Activated CD8-positive, alpha-beta memory T cell treated with anti-CD3 and anti-CD28 coated beads, Interleukin-2, amount 10 ng/mL, durations not matched to agents 7 days and 5 days (primary cell): ENCODE measurements at regions not wholly inside any gene's neighbourhood (a gene's known extent, or its start where the extent isn't known, plus 50 kb on each side); places are given as distances from the start of the nearest gene placed in this dataset.

Experiments used
- ATAC-seq: fragments of 150-1000 bp; cut with Tn5 transposase; one replicate; pipeline ENCODE4 v1.10.0; 2021; ENCODE audit warnings: moderate library complexity
- CTCF ChIA-PET: fragments of 350-600 bp; sonication (Branson Sonifier 250); formaldehyde crosslinking; loops from one replicate; lab custom pipeline; 2021; ENCODE audit warnings: antibody characterized with exemption; lab: Charles Lee
- DNase-seq: peaks from one replicate; pipeline ENCODE4 v3.0.0-alpha.2; 2020
- H3K27ac Mint-ChIP-seq: one replicate; pipeline ENCODE4 v1.8.0; 2021; ENCODE audit warnings: mild to moderate bottlenecking, mixed read lengths
- H3K27me3 Mint-ChIP-seq: one replicate; pipeline ENCODE4 v1.8.0; 2021; ENCODE audit warnings: mixed read lengths
- H3K36me3 Mint-ChIP-seq: one replicate; pipeline ENCODE4 v1.8.0; 2021; ENCODE audit warnings: mild to moderate bottlenecking, mixed read lengths
- H3K4me1 Mint-ChIP-seq: one replicate; pipeline ENCODE4 v1.8.0; 2021; ENCODE audit warnings: mixed read lengths
- H3K4me3 Mint-ChIP-seq: one replicate; pipeline ENCODE4 v1.8.0; 2021; ENCODE audit warnings: mild to moderate bottlenecking, moderate library complexity, mixed read lengths
- H3K9me3 Mint-ChIP-seq: one replicate; pipeline ENCODE4 v1.8.0; 2022; ENCODE audit warnings: low read depth, mixed read lengths

GRCh38 chr3:162842549-162843216 lies 1346.1 kb downstream of the OTOL1 start:
- Mint-ChIP-seq H3K27me3 (no peaks in the 10 kb centered on the region), H3K9me3 (peaks cover 3% of the 10 kb centered on the region), H3K36me3 (no peaks in the 10 kb centered on the region), H3K4me1 (no peaks in the 10 kb centered on the region), H3K4me3 (no peak overlapping the region), H3K27ac (no peak overlapping the region)
- CTCF ChIA-PET: no interaction called here
- no peak for ATAC-seq
- DNase-seq: no peak

- Mint-ChIP-seq H3K4me1 (no peaks in the 10 kb centered on the region), H3K9me3 (peaks cover 6% of the 10 kb centered on the region), H3K36me3 (no peaks in the 10 kb centered on the region), H3K27ac (no peak overlapping the region), H3K4me3 (no peak overlapping the region), H3K27me3 (no peaks in the 10 kb centered on the region)
- no peak for ATAC-seq
- DNase-seq: no peak
- CTCF ChIA-PET: no interaction called here
These were observed 1349.3 kb downstream of the OTOL1 start for GRCh38 chr3:162845918-162846317.

DNA sequence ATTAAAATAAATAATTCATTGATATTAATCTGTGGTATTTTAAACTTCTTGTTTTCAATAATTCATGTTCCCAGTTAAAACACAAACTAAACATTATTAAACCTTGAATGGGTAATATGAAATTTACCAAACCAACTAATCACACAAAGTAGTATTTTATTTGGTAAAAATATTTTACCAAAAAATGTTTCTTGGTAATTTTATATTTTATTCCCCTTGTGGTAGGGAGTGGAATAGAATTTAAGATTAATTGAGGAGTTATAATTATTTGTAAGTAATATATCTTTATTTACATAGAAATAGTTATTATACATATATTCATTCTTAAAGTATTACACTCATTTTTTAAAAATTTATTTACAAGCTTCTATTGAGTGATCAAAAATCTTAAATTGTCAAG lies 1350.9 kb downstream of the OTOL1 start:
- Mint-ChIP-seq H3K4me1 (no peaks in the 10 kb centered on the region), H3K9me3 (peaks cover 8% of the 10 kb centered on the region), H3K36me3 (no peaks in the 10 kb centered on the region), H3K4me3 (no peak overlapping the region), H3K27ac (no peak overlapping the region), H3K27me3 (no peaks in the 10 kb centered on the region)
- no peak for ATAC-seq
- CTCF ChIA-PET: no interaction called here
- no peak for DNase-seq

- H3K9me3 Mint-ChIP-seq: peaks cover 2% of the 10 kb centered on the region
- H3K4me1 Mint-ChIP-seq: no peaks in the 10 kb centered on the region
- DNase-seq (no peak), ATAC-seq (no peak)
- H3K27ac Mint-ChIP-seq: no peak overlapping the region
- H3K4me3 Mint-ChIP-seq: no peak overlapping the region
- H3K36me3 Mint-ChIP-seq: no peaks in the 10 kb centered on the region
- CTCF ChIA-PET: no interaction called here
- no peaks in the 10 kb centered on the region for H3K27me3 Mint-ChIP-seq
These were observed 1367.0 kb downstream of the OTOL1 start for GRCh38 chr3:162863579-162863978.

- H3K4me1 Mint-ChIP-seq: no peaks in the 10 kb centered on the region
- no peak overlapping the region for H3K27ac Mint-ChIP-seq
- H3K9me3 Mint-ChIP-seq: peaks cover 5% of the 10 kb centered on the region
- no peaks in the 10 kb centered on the region for H3K27me3 Mint-ChIP-seq
- H3K36me3 Mint-ChIP-seq: no peaks in the 10 kb centered on the region
- ATAC-seq: no peak
- CTCF ChIA-PET: no interaction called here
- no peak overlapping the region for H3K4me3 Mint-ChIP-seq
- DNase-seq: no peak
These were observed 1368.9 kb downstream of the OTOL1 start for GRCh38 chr3:162865466-162865865.

- no peaks in the 10 kb centered on the region for H3K4me1 Mint-ChIP-seq
- no peak for ATAC-seq
- DNase-seq: no peak
- H3K4me3 Mint-ChIP-seq: no peak overlapping the region
- H3K27ac Mint-ChIP-seq: no peak overlapping the region
- H3K27me3 Mint-ChIP-seq: no peaks in the 10 kb centered on the region
- H3K36me3 Mint-ChIP-seq: no peaks in the 10 kb centered on the region
- H3K9me3 Mint-ChIP-seq: peaks cover 10% of the 10 kb centered on the region
- CTCF ChIA-PET: no interaction called here
These were observed 1382.5 kb downstream of the OTOL1 start for GRCh38 chr3:162879021-162879562.

DNA sequence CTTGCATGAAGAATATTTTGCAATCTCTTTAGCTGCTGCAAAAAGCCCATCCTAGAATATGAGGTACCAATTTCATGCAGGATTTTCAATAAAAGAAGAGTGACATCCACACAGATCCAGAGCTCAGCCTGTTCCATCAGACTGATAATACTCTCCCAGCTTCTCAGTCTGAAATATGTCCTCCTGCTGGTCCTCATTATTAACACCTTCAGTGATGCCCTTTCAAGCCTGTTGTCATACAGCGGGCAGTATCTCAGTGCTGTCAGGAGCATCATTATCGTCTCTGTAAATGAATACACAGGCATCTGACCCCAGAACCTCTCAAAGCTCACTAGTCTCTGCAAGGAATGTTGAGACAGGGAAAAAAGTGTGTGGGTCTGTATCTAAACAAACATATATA lies 1387.8 kb downstream of the OTOL1 start:
- Mint-ChIP-seq H3K27me3 (no peaks in the 10 kb centered on the region), H3K9me3 (peaks cover 8% of the 10 kb centered on the region), H3K27ac (no peak overlapping the region), H3K4me1 (no peaks in the 10 kb centered on the region), H3K4me3 (no peak overlapping the region), H3K36me3 (no peaks in the 10 kb centered on the region)
- DNase-seq (no peak), ATAC-seq (no peak)
- CTCF ChIA-PET: no interaction called here

- no peaks in the 10 kb centered on the region for H3K27me3 Mint-ChIP-seq
- no peak overlapping the region for H3K27ac Mint-ChIP-seq
- H3K4me3 Mint-ChIP-seq: no peak overlapping the region
- H3K4me1 Mint-ChIP-seq: no peaks in the 10 kb centered on the region
- H3K36me3 Mint-ChIP-seq: no peaks in the 10 kb centered on the region
- no peak for DNase-seq
- peaks cover 6% of the 10 kb centered on the region for H3K9me3 Mint-ChIP-seq
- CTCF ChIA-PET: no interaction called here
- ATAC-seq: no peak
These were observed 1396.5 kb downstream of the OTOL1 start for GRCh38 chr3:162892921-162893793.

DNA sequence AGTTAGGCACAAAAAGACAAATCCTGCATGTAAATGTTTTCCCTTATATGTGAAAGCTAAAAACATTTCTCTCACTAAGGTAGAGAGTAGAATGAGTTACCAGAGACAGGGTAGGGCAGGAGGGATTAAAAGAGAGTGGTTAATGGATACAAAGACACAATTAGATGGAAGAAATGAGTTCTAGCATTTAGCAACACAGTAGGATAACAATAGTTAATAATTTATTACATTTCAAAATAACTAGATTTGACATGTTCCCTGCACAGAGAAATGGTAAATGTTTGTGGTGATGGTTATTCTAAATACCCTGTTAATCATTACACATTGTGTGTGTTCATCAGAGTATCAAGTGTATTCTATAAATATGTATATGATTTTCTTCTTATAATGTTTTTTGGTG lies 1400.7 kb downstream of the OTOL1 start:
- Mint-ChIP-seq H3K9me3 (peaks cover 4% of the 10 kb centered on the region), H3K4me1 (no peaks in the 10 kb centered on the region), H3K36me3 (no peaks in the 10 kb centered on the region), H3K4me3 (no peak overlapping the region), H3K27ac (no peak overlapping the region), H3K27me3 (no peaks in the 10 kb centered on the region)
- DNase-seq (no peak), ATAC-seq (no peak)
- CTCF ChIA-PET: no interaction called here

DNA sequence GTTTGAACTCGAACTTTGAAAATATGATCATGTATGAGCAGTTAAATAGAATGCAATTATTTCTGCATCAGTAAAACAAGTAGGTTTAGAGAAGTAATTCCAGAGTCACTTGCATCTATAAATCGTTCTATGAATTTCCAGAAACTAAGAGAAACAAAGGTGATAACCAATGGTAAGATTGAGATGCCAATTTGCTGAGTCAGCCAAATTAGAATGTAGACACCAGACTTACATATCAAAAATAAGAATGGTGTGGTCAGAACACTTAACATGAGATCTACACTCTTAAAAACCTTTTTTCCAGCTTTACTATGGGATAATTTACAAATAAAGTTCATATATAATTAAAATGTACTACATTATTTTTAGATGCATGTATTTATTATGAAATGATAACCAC lies 1435.9 kb downstream of the OTOL1 start:
- H3K27me3 Mint-ChIP-seq: no peaks in the 10 kb centered on the region
- no peaks in the 10 kb centered on the region for H3K4me1 Mint-ChIP-seq
- H3K36me3 Mint-ChIP-seq: no peaks in the 10 kb centered on the region
- H3K4me3 Mint-ChIP-seq: no peak overlapping the region
- peaks cover 4% of the 10 kb centered on the region for H3K9me3 Mint-ChIP-seq
- ATAC-seq (no peak), DNase-seq (no peak)
- H3K27ac Mint-ChIP-seq: no peak overlapping the region
- CTCF ChIA-PET: no interaction called here

DNA sequence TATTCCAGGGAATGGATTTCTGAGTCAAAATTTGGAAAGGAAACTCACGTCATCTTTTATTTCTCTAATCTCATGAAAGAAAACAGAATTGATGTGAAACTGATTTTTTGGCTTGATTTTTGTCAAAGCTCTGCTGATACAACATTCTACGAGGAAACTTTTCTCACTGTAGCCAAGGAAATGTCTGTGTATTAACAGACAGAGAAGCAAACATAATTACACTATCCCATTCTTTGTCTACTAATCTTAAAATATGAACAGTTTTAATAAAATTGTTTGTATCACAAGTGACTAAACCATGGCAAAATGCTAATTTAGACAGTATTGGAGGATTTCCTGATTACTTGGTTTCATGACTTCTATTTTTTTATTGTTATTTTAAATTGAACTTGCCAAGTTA lies 1437.0 kb downstream of the OTOL1 start:
- ATAC-seq (no peak), DNase-seq (no peak)
- no peak overlapping the region for H3K27ac Mint-ChIP-seq
- H3K9me3 Mint-ChIP-seq: peaks cover 4% of the 10 kb centered on the region
- H3K36me3 Mint-ChIP-seq: no peaks in the 10 kb centered on the region
- CTCF ChIA-PET: no interaction called here
- H3K4me3 Mint-ChIP-seq: no peak overlapping the region
- H3K4me1 Mint-ChIP-seq: no peaks in the 10 kb centered on the region
- no peaks in the 10 kb centered on the region for H3K27me3 Mint-ChIP-seq

DNA sequence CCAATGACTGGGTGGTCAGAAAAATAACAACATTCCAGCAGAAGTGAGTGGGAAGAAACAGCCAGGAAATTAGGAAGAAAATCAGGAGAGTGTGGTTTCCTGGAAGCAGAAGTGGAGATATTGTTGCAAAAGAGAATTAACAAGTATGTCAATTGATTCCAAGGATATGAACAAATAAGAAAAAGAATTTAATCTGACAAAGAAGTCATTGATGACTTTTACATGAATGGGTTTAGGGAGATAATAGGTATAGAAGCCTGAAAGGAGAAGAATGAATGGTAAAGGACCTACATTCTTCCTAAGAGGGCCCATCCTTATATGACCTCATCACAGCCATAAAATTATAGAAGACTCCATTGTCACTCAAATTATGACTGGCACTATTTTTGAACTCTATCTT lies 1440.1 kb downstream of the OTOL1 start:
- H3K4me3 Mint-ChIP-seq: no peak overlapping the region
- H3K36me3 Mint-ChIP-seq: no peaks in the 10 kb centered on the region
- no peaks in the 10 kb centered on the region for H3K27me3 Mint-ChIP-seq
- no peak for DNase-seq
- no peaks in the 10 kb centered on the region for H3K4me1 Mint-ChIP-seq
- H3K27ac Mint-ChIP-seq: no peak overlapping the region
- peaks cover 11% of the 10 kb centered on the region for H3K9me3 Mint-ChIP-seq
- ATAC-seq: no peak
- CTCF ChIA-PET: no interaction called here

- no peak overlapping the region for H3K4me3 Mint-ChIP-seq
- H3K9me3 Mint-ChIP-seq: peaks cover 13% of the 10 kb centered on the region
- DNase-seq (no peak), ATAC-seq (no peak)
- no peak overlapping the region for H3K27ac Mint-ChIP-seq
- H3K27me3 Mint-ChIP-seq: no peaks in the 10 kb centered on the region
- no peaks in the 10 kb centered on the region for H3K36me3 Mint-ChIP-seq
- CTCF ChIA-PET: no interaction called here
- H3K4me1 Mint-ChIP-seq: no peaks in the 10 kb centered on the region
These were observed 1441.5 kb downstream of the OTOL1 start for GRCh38 chr3:162938083-162938482.

- Mint-ChIP-seq H3K9me3 (peaks cover 12% of the 10 kb centered on the region), H3K4me3 (no peak overlapping the region), H3K27ac (no peak overlapping the region), H3K27me3 (no peaks in the 10 kb centered on the region), H3K4me1 (no peaks in the 10 kb centered on the region), H3K36me3 (no peaks in the 10 kb centered on the region)
- CTCF ChIA-PET: no interaction called here
- ATAC-seq: no peak
- no peak for DNase-seq
These were observed 1449.0 kb downstream of the OTOL1 start for GRCh38 chr3:162945626-162946025.
